Kidney (tissue), 13 donors: ENCODE measurements at regions not wholly inside any gene's neighbourhood (a gene's known extent, or its start where the extent isn't known, plus 50 kb on each side); places are given as distances from the start of the nearest gene placed in this dataset.

Source experiments
- DNase-seq, 5 donors: peaks; one replicate each; pipeline ENCODE4 v3.0.0-alpha.2; 2013 to 2020
- FAIRE-seq: peaks from 2 replicates; lab custom pipeline; 2012; peaks lifted over from hg19 to GRCh38; lab: Jason Lieb, UNC
- H3K27ac ChIP-seq, 2 donors: one replicate each; pipeline ENCODE4 v1.7.0; 2013; ENCODE audit warnings: low read depth in 2 of 2, low read length in 2 of 2, inconsistent platforms in 1 of 2
- H3K27me3 ChIP-seq: one replicate; pipeline ENCODE4 v1.7.1; 2013; ENCODE audit warnings: low read length, inconsistent platforms; ENCODE audit not compliant: control insufficient read depth, insufficient read depth
- H3K36me3 ChIP-seq, 3 donors: one replicate each; pipeline versions ENCODE4 v1.7.0 to v1.7.1; 2013; ENCODE audit warnings: low read length in 3 of 3, control low read depth in 1 of 3, inconsistent platforms in 1 of 3; ENCODE audit not compliant: insufficient read depth in 3 of 3, control insufficient read depth in 2 of 3
- H3K4me1 ChIP-seq, 3 donors: one replicate each; pipeline versions ENCODE4 v1.7.0 to v1.7.1; 2013; ENCODE audit warnings: low read length in 3 of 3, inconsistent platforms in 1 of 3, low read depth in 1 of 3; ENCODE audit not compliant: control insufficient read depth in 2 of 3, insufficient read depth in 2 of 3
- H3K4me3 ChIP-seq, 3 donors: one replicate each; pipeline versions ENCODE4 v1.7.0 to v1.8.1; 2013; ENCODE audit warnings: low read length in 3 of 3, control low read depth in 1 of 3, inconsistent platforms in 1 of 3
- H3K9ac ChIP-seq, 3 donors: one replicate each; pipeline versions ENCODE4 v1.7.0 to v1.7.1; 2013; ENCODE audit warnings: low read length in 3 of 3, control low read depth in 1 of 3, inconsistent platforms in 1 of 3
- H3K9me3 ChIP-seq, 3 donors: one replicate each; pipeline versions ENCODE4 v1.7.0 to v1.7.1; 2013; ENCODE audit warnings: low read length in 3 of 3, control low read depth in 1 of 3, inconsistent platforms in 1 of 3; ENCODE audit not compliant: control insufficient read depth in 2 of 3, insufficient read depth in 1 of 3
- CTCF ChIP-seq: IDR thresholded peaks from 3 replicates; pipeline ENCODE4 v1.5.1; 2012; ENCODE audit warnings: mild to moderate bottlenecking, moderate library complexity, borderline replicate concordance; ENCODE audit not compliant: insufficient read depth; ENCODE audit errors: extremely low read depth
- intact Hi-C: fragments of 100-400 bp; cut with DNase I; formaldehyde crosslinking; loops from one replicate; pipeline ENCODE4 v1.11.1; 2022
- donor health status: control.
- donor health status: control.
- donor health status: control.
- donor health status: control.
- donor health status: control.
- donor health status: DM: yes; HTN: yes; CAD: no.
- donor health status: Normal renal cell carcinoma (clear cell type).

GRCh38 chr2:5474716-5475115, 217.5 kb upstream of the SOX11 start:
- Histone ChIP-seq H3K4me1 (no peaks in the 10 kb centered on the region), H3K36me3 (no peaks in the 10 kb centered on the region), H3K27ac (no peak overlapping the region), H3K9me3 (no peaks in the 10 kb centered on the region), H3K27me3 (no peaks in the 10 kb centered on the region), H3K4me3 (no peak overlapping the region), H3K9ac (no peak overlapping the region)
- DNase-seq (peak in 4 of 5 donors; percentile 26 to 65 (median 42)), FAIRE-seq (no peak)
- TF ChIP-seq CTCF: no peak
- intact Hi-C loops: no loop called here

DNA sequence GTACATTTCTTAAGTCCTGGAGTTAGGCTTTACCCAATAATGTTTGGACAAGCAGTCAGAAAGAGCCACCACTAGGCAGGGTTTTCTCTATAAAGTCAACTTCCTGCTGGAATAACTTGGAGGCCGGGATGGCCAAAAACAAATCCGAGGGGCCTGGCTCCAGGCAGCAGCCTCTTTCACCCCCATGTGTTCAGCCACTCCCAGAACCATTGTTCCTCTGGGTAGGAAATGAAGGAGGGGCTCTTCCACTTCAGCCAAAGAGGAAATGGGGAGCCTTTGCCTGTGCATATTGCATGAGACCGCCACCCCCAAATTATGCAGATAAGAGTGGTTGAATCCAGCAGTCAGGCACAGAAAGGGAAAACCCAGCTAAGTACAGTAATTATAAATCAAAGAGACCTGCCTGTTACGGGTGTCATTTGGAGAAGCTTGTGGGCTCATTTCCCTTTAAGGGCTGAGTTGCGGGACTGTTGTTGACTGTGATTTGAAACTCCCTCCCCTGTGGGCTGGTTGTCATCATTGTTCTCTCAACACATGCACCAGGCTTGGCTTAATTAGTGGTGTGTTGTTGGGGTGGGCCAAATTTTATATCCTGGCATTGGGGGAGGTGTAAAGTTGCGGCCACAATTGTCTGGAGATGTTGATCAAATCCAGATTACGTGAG, 212.8 kb upstream of the SOX11 start:
- Histone ChIP-seq H3K27me3 (no peaks in the 10 kb centered on the region), H3K36me3 (no peaks in the 10 kb centered on the region), H3K27ac (no peak overlapping the region), H3K4me3 (no peak overlapping the region), H3K4me1 (peaks cover 0 to 3% (median 0%) of the 10 kb centered on the region in 3 donors), H3K9me3 (no peaks in the 10 kb centered on the region), H3K9ac (no peak overlapping the region)
- intact Hi-C loops: no loop called here
- no peak for TF ChIP-seq CTCF
- DNase-seq: peak in 2 of 5 donors; percentile 37 to 45
- FAIRE-seq: no peak

DNA sequence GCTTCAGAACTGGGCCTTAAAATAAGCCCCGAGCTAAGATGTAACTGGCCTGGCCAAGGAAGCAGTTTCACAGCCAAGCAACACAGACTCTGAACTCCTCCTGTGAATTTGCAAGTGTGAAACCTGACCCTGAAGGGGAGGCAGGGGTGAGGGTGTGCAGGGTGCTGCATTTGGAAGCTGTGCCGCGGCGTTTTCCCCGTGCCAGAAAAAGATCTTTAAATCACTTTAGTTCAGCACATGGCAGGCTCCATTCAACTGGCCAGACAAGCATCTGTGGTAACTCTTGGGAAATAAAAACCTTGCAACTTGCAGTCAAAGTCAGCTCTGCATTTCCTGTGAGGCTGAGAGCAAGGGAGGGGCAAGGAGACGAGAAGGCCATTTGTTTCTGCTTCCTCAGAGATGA, 209.3 kb upstream of the SOX11 start:
- H3K4me1 ChIP-seq: peaks cover 0 to 3% (median 0%) of the 10 kb centered on the region in 3 donors
- FAIRE-seq (no peak), DNase-seq (peak in 4 of 5 donors; percentile 78 to 93 (median 90))
- no peak overlapping the region for H3K4me3 ChIP-seq
- H3K9me3 ChIP-seq: no peaks in the 10 kb centered on the region
- intact Hi-C loops: no loop called here
- H3K9ac ChIP-seq: no peak overlapping the region
- no peak for TF ChIP-seq CTCF
- H3K27ac ChIP-seq: no peak overlapping the region
- H3K27me3 ChIP-seq: no peaks in the 10 kb centered on the region
- no peaks in the 10 kb centered on the region for H3K36me3 ChIP-seq
